H1 (cell line): ENCODE measurements at regions not wholly inside any gene's neighbourhood (a gene's known extent, or its start where the extent isn't known, plus 50 kb on each side); places are given as distances from the start of the nearest gene placed in this dataset.

Experiments
- BACH1 ChIP-seq: IDR thresholded peaks from 2 replicates; pipeline ENCODE4 v1.6.1; 2012; ENCODE audit warnings: low read length, improper control_type of control experiment
- CBX5 ChIP-seq: fragments of 300-800, 300-1000 bp; sonication (generic); IDR thresholded peaks from 2 replicates; pipeline ENCODE4 v1.7.1; 2016; ENCODE audit warnings: antibody characterized with exemption, low read length, low read depth
- CTBP2 ChIP-seq: IDR thresholded peaks from 2 replicates; pipeline ENCODE4 v1.7.0; 2011; ENCODE audit warnings: borderline replicate concordance, mild to moderate bottlenecking, moderate library complexity, mixed read lengths, low read length; ENCODE audit not compliant: insufficient read depth, insufficient read length
- SP4 ChIP-seq: IDR thresholded peaks from 2 replicates; pipeline ENCODE4 v1.6.1; 2012; ENCODE audit warnings: low read length, inconsistent platforms

DNA sequence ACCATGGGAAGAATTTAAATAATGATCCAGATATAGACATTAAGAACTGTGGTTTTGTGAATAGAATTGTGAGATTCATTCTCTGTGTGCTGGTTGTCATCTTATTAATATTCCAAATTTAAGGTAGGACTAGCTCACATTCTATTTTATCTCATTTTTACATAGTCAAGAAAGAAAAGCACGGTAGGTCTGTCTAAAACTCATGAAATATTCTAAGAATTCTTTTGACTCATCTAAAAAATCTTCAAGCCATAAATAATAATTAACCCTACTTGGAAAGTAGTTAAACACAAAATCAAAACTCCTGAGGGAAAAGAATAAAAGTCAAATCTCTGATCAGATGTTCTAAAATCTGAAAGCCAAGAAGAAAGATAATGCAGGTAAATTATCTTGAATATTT is 388.8 kb upstream of the CHAC2 start (continued):
- TF ChIP-seq BACH1, result no peak
- no peak for TF ChIP-seq CTBP2
- no peak for TF ChIP-seq CBX5
- no peak for TF ChIP-seq SP4
- TF ChIP-seq, all 59 proteins: peak for 0
